OCI-LY3 (cell line): ENCODE measurements at regions not wholly inside any gene's neighbourhood (a gene's known extent, or its start where the extent isn't known, plus 50 kb on each side); places are given as distances from the start of the nearest gene placed in this dataset.

ENCODE experiments used
- CTCF ChIP-seq: fragments of 200-600, 300-600 bp; sonication (generic); IDR thresholded peaks from 2 replicates; pipeline ENCODE4 v1.5.1; 2014; ENCODE audit warnings: antibody characterized with exemption, low read length, low read depth
- EZH2phosphoT487 ChIP-seq: fragments of 200-600 bp; shearing (Covaris generic); IDR thresholded peaks from 2 replicates; pipeline ENCODE4 v1.6.1; 2018; ENCODE audit warnings: antibody characterized with exemption, mixed run types, low read depth

DNA sequence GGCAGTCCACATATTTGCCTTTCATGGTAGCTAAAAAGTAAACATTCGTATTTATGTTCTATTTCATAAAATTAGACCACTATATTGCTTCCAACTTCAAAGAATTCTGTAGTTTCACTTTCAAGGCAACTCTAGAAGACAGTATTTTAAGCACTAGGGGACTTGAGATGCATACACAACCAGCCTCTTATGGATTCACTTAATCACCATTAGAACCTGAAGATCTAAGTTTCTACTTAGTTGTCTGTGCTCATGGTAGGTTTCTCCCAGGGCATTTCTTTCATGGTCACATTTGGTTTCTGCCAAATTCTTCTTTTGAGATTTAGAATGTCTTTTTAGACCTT lies 209.9 kb upstream of the HCCS start:
- TF ChIP-seq CTCF = no peak
- TF ChIP-seq EZH2phosphoT487 = no peak
